ENCODE measurements at regions not wholly inside any gene's neighbourhood (a gene's known extent, or its start where the extent isn't known, plus 50 kb on each side); places are given as distances from the start of the nearest gene placed in this dataset.

DNA sequence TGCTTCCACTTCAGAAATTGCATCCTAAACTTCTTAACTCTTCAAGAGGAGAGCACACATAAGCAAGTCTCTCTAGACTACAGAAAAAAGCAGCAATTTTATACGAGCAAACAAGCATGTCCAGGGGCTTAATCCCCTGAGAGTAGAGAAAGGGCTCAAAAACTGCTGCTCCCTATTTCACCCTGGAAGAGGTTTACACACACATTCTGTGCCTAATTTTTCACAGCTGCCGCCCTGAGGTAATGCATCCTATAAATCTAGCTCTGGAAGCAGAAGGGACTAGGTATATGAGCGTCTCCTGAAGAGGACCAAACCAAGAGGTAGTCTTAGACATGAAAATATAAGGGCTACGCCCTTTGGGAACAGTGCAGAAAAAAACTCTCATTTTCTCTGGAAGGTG lies 73.1 kb downstream of the CRPPA start:
- Histone ChIP-seq H3K27ac (peak overlapping the region in 1 of 5 donors; percentile 20), H3K27me3 (no peaks in the 10 kb centered on the region), H3K9me3 (peaks cover 0 to 8% (median 5%) of the 10 kb centered on the region in 4 donors), H3K36me3 (no peaks in the 10 kb centered on the region), H3K4me3 (no peak overlapping the region), H3K4me1 (peaks cover 0 to 28% (median 23%) of the 10 kb centered on the region in 4 donors)
- DNase-seq = no peak
- 66 to 86% (median 80%) methylated on average over 4 of the region's 4 CpGs for WGBS, 5 donors
- intact Hi-C loops (cut with DNase I; ENCODE audit: low total_unique reads) = no loop called here
- no peak for TF ChIP-seq POLR2A (IDR thresholded peaks at IDR 0.05)
- no peak for TF ChIP-seq EP300 (IDR thresholded peaks at IDR 0.05)
- TF ChIP-seq POLR2AphosphoS5 (IDR thresholded peaks at IDR 0.05) = no peak
- TF ChIP-seq, protein P1, sequence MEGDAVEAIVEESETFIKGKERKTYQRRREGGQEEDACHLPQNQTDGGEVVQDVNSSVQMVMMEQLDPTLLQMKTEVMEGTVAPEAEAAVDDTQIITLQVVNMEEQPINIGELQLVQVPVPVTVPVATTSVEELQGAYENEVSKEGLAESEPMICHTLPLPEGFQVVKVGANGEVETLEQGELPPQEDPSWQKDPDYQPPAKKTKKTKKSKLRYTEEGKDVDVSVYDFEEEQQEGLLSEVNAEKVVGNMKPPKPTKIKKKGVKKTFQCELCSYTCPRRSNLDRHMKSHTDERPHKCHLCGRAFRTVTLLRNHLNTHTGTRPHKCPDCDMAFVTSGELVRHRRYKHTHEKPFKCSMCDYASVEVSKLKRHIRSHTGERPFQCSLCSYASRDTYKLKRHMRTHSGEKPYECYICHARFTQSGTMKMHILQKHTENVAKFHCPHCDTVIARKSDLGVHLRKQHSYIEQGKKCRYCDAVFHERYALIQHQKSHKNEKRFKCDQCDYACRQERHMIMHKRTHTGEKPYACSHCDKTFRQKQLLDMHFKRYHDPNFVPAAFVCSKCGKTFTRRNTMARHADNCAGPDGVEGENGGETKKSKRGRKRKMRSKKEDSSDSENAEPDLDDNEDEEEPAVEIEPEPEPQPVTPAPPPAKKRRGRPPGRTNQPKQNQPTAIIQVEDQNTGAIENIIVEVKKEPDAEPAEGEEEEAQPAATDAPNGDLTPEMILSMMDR (IDR thresholded peaks at IDR 0.05) = no peak

DNA sequence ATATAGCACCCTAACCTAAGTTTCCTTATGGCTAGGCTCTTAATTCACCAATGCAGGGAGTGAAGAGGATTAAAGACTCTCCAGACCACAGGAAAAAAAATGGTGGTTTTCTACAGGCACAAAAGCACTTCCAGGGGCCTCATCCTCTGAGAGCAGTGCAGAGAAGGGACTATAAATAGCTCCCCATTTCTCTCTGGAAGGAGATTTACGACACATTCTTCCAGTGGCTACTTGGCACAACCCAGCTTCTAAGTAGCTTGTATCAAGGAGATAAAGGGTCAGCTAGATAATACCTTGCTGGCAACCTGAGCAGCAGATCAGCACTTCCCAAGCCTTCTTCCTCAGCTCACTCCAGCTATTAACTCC lies 73.5 kb downstream of the CRPPA start:
- TF ChIP-seq, protein P1 (IDR thresholded peaks at IDR 0.05) = no peak
- no peak for TF ChIP-seq EP300 (IDR thresholded peaks at IDR 0.05)
- TF ChIP-seq POLR2AphosphoS5 (IDR thresholded peaks at IDR 0.05) = no peak
- TF ChIP-seq POLR2A (IDR thresholded peaks at IDR 0.05) = no peak
- 13 to 36% (median 21%) methylated on average over 1 of the region's 1 CpG for WGBS, 5 donors
- peak in 1 of 2 donors; percentile 16 for DNase-seq

DNA sequence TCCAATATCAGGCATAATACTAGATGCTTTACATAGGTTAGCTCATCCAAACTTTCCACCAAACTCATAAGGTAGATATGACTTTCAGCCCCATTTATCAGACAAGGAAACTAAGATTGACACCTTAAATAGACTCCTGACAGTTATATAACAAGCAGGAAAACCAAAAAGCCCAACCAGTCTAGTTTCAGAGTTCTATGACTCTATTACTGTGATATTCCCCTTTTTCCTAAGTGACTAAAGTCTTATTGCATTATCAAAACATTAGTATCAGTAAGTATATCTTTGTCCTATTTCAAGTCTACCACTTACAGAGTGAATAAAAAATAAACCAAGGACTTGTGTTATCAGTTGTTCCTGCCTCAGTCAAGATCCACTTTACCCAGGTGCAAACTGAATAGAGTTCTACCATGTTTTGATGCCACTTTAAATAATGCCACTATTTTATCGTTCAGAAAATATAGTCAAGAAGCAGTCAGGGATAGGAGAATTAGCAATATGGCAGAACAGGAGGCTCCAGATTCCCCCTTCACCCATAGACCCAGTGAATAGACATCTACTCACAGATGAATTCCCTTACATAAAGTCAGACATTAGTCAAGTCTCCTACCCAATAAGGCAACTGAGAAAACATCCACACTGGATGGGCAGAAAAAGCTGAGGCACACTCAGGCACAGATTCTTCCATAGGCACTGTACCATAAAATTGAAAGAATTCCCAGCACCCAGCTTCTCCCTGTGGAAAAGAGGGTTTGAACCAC lies 74.1 kb downstream of the CRPPA start:
- 83 to 97% (median 93%) methylated on average over 1 of the region's 1 CpG for WGBS, 5 donors
- peak overlapping the region in 3 of 5 donors; percentile 20 to 54 (median 31) for H3K27ac ChIP-seq
- intact Hi-C loops (cut with DNase I; ENCODE audit: low total_unique reads) = no loop called here
- H3K9me3 ChIP-seq = peaks cover 0 to 8% (median 5%) of the 10 kb centered on the region in 4 donors
- peaks cover 0 to 28% (median 23%) of the 10 kb centered on the region in 4 donors for H3K4me1 ChIP-seq
- no peak for DNase-seq
- no peaks in the 10 kb centered on the region for H3K36me3 ChIP-seq
- TF ChIP-seq, protein P1 (IDR thresholded peaks at IDR 0.05) = no peak
- TF ChIP-seq POLR2AphosphoS5 (IDR thresholded peaks at IDR 0.05) (no peak), POLR2A (IDR thresholded peaks at IDR 0.05) (no peak), EP300 (IDR thresholded peaks at IDR 0.05) (no peak)
- H3K4me3 ChIP-seq = no peak overlapping the region
- H3K27me3 ChIP-seq = no peaks in the 10 kb centered on the region

More for the DNA sequence above, 73.5 kb downstream of the CRPPA start:
- Histone ChIP-seq H3K27ac (peak overlapping the region in 2 of 5 donors; percentile 20 to 31), H3K4me1 (peaks cover 0 to 28% (median 23%) of the 10 kb centered on the region in 4 donors), H3K9me3 (peaks cover 0 to 8% (median 5%) of the 10 kb centered on the region in 4 donors), H3K4me3 (no peak overlapping the region), H3K27me3 (no peaks in the 10 kb centered on the region), H3K36me3 (no peaks in the 10 kb centered on the region)
- intact Hi-C loops (cut with DNase I; ENCODE audit: low total_unique reads) = no loop called here

DNA sequence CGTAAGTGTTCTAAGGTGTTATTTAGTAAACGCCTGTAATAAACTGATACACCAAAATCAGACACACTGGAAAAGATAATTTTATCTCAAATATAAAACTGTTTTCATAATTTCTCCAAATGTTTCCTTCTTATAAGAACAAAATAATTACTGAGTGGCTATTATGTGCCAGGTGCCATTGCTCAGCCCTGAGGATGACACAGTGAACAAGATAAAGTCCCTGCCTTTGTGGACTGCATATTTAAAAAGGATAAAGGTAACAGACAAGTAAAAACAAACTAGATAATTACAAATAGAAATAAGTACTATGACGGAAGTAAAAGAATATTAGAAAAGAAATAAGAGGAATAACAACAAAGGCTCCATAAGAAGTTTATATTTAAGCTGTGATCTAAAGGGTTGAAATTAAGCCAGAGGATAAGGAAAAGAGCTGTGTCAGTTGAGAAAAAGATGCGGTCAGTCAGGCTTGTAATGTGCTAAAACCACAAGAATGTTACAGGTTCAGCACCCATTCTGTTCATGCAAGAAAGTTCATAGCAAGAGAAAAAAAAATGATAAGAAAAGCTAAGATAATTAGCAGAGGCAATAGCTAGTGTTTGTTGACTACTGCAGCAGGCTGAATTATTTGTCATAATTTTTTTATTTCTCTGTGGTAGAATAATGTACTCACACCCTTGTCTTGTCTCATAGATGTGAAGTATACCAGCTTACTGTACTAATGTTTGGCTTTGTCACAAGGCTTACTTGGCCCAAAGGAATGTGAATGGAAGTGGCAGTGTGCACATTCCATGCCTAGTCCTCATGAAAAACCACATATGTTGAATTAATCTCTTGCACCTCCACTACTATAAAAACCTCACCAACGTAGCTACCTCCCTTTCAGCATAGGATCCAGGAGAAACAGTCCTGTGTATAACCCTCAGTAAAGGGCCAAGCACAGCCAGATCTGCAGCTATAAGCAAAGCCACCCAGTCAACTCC lies 75.1 kb downstream of the CRPPA start:
- TF ChIP-seq POLR2A (IDR thresholded peaks at IDR 0.05) (no peak), EP300 (IDR thresholded peaks at IDR 0.05) (no peak), POLR2AphosphoS5 (IDR thresholded peaks at IDR 0.05) (no peak)
- TF ChIP-seq, protein P1 (IDR thresholded peaks at IDR 0.05) = no peak
- 35 to 56% (median 49%) methylated on average over 5 of the region's 5 CpGs for WGBS, 5 donors
- Histone ChIP-seq H3K9me3 (peaks cover 0 to 8% (median 5%) of the 10 kb centered on the region in 4 donors), H3K4me3 (no peak overlapping the region), H3K27me3 (no peaks in the 10 kb centered on the region), H3K27ac (peak overlapping the region in 2 of 5 donors; percentile 1 to 54), H3K36me3 (no peaks in the 10 kb centered on the region), H3K4me1 (peaks cover 0 to 28% (median 23%) of the 10 kb centered on the region in 4 donors)
- intact Hi-C loops (cut with DNase I; ENCODE audit: low total_unique reads) = no loop called here
- DNase-seq = peak in 1 of 2 donors; percentile 22
